ENCODE measurements at regions not wholly inside any gene's neighbourhood (a gene's known extent, or its start where the extent isn't known, plus 50 kb on each side); places are given as distances from the start of the nearest gene placed in this dataset.

- no peak for DNase-seq (ENCODE audit: low read depth in 2 of 2)
- no peak for TF ChIP-seq CTCF (IDR thresholded peaks at IDR 0.05; ENCODE audit: low read depth, low read length)
- no peak overlapping the region for H3K4me3 ChIP-seq (replicated peaks in 1 of 2; ENCODE audit: low read depth in 2 of 2, low read length in 2 of 2)
Measured at GRCh38 chr15:96403932-96404331, 73.4 kb downstream of the NR2F2 start.

- DNase-seq (ENCODE audit: low read depth in 2 of 2) = no peak
- H3K4me3 ChIP-seq (replicated peaks in 1 of 2; ENCODE audit: low read depth in 2 of 2, low read length in 2 of 2) = no peak overlapping the region
- no peak for TF ChIP-seq CTCF (IDR thresholded peaks at IDR 0.05; ENCODE audit: low read depth, low read length)
Measured at GRCh38 chr15:96404560-96404959, 74.1 kb downstream of the NR2F2 start.

DNA sequence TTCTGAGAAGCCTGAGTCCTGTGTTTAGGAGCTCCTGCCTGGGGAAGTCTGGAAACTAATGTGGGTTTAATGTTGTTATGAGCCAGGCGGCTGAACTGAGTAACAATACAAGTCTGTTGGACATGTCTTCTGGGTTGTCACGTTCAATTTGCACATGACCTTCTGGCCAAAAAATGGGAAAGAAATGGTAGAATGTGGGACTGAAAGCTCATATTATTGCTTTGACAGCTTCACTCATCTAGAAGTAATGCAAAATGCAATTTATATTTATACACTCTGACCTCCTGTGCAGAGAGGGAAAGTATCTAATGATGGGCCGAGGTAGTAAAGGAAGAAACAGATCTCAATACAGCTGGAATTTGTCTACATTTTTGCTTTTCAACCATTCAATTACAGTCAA, 75.8 kb downstream of the NR2F2 start:
- no peak for DNase-seq (ENCODE audit: low read depth in 2 of 2)
- no peak for TF ChIP-seq CTCF (IDR thresholded peaks at IDR 0.05; ENCODE audit: low read depth, low read length)
- H3K4me3 ChIP-seq (replicated peaks in 1 of 2; ENCODE audit: low read depth in 2 of 2, low read length in 2 of 2) = no peak overlapping the region

- DNase-seq (ENCODE audit: low read depth in 2 of 2) = no peak
- no peak for TF ChIP-seq CTCF (IDR thresholded peaks at IDR 0.05; ENCODE audit: low read depth, low read length)
- no peak overlapping the region for H3K4me3 ChIP-seq (replicated peaks in 1 of 2; ENCODE audit: low read depth in 2 of 2, low read length in 2 of 2)
Measured at GRCh38 chr15:96406701-96407100, 76.2 kb downstream of the NR2F2 start.

- no peak for DNase-seq (ENCODE audit: low read depth in 2 of 2)
- TF ChIP-seq CTCF (IDR thresholded peaks at IDR 0.05; ENCODE audit: low read depth, low read length) = no peak
- H3K4me3 ChIP-seq (replicated peaks in 1 of 2; ENCODE audit: low read depth in 2 of 2, low read length in 2 of 2) = no peak overlapping the region
Measured at GRCh38 chr15:96407482-96407881, 77.0 kb downstream of the NR2F2 start.

DNA sequence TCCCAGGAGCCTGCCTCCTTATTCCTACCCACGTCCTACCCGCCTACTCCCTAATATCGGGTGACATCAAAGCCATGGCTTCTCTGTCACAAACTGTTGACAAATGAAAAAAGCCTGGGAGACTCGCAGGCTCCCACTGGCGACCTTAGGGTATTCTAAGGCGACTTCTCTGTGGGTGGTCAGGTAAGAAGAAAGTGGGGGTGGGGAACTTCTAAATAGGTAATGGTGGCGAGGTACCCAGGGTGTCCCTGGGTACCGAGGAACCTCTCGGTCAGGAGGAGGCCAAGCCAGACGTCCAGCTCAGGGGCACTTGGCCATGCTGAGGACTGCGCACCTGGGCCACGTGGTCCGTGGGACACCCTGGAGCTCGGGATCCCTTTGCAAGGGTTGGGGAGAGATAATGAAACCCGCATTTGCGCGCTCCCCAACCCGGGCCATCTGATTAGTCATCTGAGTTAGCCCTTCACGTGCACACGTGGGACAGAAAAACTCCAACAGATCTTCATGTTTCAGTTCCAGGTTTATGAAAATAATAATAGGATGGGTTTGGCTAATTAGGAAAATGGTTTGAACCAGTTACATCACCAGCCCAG, 78.2 kb downstream of the NR2F2 start:
- no peak for DNase-seq (ENCODE audit: low read depth in 2 of 2)
- no peak overlapping the region for H3K4me3 ChIP-seq (replicated peaks in 1 of 2; ENCODE audit: low read depth in 2 of 2, low read length in 2 of 2)
- no peak for TF ChIP-seq CTCF (IDR thresholded peaks at IDR 0.05; ENCODE audit: low read depth, low read length)

All from cardiac fibroblast (primary cell).